HG02981 (cell line): ENCODE measurements at regions not wholly inside any gene's neighbourhood (a gene's known extent, or its start where the extent isn't known, plus 50 kb on each side); places are given as distances from the start of the nearest gene placed in this dataset.

Experiments used
- ATAC-seq: cut with Tn5 transposase; IDR thresholded peaks from one replicate; pipeline ENCODE4 v1.9.1; 2021; ENCODE audit warnings: mild to moderate bottlenecking, moderate library complexity; ENCODE audit not compliant: unreplicated experiment

DNA sequence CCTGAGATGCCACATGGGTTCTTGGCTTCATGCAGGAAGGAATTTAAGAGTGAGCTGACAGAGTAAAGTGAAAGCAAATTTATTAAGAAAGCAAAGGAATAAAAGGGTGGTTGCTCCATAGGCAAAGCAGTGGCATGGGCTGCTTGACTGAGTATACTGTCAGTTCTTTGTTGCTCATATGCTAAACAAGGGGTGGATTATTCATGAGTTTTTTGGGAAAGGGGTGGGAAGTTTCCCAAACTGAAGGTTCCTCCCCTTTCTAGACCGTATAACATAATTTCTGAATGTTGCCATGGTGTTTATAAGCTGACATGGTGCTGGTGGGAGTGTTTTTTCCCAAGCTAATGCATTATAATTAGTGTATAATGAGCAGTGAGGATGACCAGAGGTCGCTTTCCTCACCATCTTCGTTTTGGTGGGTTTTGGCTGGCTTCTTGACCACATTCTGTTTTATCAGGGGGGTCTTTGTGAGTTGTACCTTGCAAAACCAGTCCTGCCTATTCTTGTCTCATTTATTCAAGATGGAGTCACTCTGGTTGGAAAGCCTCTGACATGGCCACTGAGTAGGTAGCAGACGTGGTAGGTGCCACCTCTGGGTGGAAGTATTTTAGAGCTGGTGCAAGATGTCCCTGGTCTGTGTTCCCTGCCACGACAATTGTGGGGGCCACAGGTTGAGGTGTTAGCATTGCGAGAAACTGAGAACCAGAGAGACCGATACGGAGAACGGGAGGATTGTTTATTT, 107.5 kb upstream of the SDK1 start:
- ATAC-seq = no peak

DNA sequence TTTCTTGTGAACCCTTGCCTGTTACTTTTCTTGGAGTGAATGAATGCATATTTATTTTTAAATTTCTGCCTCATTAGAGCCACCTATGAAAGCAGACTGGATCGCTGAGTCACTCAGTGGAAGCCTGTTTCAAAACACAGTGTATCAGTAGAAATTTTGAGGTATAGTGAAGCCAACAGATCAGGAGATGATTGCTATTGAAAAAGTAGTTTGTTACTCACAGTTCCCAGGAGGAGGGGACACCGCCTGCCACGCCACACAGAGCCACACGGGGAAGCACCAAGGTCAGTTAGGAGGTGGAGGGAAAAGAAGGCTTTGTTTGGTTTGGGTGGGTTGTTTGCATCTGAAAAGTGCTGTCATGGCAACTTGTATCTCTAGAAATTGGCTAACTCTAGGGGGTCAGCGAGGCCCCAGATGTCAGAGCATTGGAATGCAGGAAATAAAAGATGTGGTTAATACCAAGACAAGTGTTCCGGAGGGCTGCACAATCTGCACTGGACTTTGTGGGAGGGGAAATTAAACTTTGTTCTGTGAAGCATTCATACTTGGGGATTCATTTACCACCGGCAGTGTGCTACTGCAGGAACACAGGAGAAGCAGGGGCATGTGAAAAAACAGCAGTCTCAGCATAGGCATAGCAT, 106.4 kb upstream of the SDK1 start:
- ATAC-seq = no peak

DNA sequence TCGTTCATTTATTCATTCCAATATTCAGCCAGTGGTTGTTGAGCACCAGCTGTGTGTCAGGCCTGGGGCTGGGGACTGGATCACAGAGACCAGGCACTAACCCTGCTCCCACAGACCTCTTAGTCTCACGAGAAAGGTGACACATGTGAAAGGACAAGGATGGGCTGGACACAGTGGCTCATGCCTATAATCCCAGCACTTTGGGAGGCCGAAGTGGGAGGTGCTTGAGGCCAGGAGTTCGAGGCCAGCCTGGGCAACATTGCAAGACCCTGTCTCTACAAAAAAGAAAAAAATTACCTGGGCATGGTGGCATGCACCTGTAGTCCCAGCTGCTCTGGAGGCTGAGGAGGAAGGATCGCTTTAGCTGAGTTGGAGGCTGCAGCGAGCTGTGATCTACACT, 105.9 kb upstream of the SDK1 start:
- ATAC-seq = no peak

GRCh38 chr7:3196629-3197400, 104.2 kb upstream of the SDK1 start:
- no peak for ATAC-seq

- no peak for ATAC-seq
Measured at GRCh38 chr7:3197567-3198213, 103.4 kb upstream of the SDK1 start.

DNA sequence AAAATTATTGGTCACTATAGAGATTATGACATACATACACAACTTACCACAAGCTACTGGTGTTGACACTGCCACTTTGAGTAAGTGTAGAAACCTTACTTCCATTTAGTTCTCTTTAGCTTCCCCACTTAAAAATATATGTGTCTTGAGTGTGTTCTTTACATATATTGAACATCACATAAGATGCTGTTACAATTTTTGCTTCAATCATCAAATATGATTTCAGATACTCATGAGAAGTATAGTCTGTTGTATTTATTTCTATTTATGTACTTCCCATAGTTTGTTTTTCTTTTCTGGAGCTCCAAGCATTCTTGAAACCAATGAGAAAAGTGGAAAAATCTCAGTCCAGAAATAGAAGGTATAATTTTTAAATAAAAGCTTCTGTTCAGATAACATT, 102.7 kb upstream of the SDK1 start:
- ATAC-seq = no peak

DNA sequence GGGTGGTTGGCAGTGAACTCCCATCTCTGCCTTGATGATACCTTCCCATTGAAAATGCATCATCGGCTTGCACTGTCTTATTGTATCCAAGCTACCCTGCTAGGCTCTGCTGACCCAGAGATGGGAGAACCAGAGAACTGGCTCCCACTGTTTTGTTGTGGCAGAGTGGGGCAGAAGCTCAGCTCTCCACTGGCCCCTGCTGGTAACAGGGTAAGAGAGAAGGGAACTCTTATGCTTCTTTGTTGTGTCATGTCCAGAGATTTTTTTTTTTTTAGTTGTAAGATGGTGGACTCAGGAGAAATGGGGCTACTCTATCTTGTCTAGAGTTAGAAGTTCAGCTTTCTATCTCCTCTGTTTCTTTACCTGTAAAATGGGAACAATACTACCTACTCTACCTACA, 100.5 kb upstream of the SDK1 start:
- ATAC-seq = no peak

- no peak for ATAC-seq
Measured at GRCh38 chr7:3201306-3201705, 99.7 kb upstream of the SDK1 start.

GRCh38 chr7:3201937-3202710, 98.9 kb upstream of the SDK1 start:
- ATAC-seq = no peak

GRCh38 chr7:3204526-3204925, 96.5 kb upstream of the SDK1 start:
- no peak for ATAC-seq

DNA sequence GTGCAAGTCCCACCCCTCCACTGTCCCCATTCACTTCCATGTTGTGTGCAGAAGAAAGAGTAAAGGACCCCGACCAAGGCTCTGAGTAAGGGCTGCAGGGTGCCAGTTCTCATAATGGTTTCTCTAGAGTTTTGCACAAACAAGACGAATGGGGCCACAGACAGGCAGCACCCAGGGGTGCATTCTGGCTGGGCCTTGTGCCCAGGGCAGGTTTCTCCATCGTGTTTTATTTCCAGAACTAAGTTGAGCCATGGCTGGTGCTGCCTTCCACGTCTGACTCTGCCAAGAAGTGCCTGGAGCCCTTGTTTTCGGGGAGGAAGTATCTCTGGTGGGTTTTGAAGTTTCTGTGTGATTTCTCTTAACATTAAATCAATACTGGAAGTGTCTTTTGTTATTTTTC, 95.0 kb upstream of the SDK1 start:
- ATAC-seq = no peak

GRCh38 chr7:3206771-3207191, 94.3 kb upstream of the SDK1 start:
- ATAC-seq = no peak

GRCh38 chr7:3207387-3207902, 93.6 kb upstream of the SDK1 start:
- no peak for ATAC-seq

- no peak for ATAC-seq
Measured at GRCh38 chr7:3210531-3210930, 90.5 kb upstream of the SDK1 start.

DNA sequence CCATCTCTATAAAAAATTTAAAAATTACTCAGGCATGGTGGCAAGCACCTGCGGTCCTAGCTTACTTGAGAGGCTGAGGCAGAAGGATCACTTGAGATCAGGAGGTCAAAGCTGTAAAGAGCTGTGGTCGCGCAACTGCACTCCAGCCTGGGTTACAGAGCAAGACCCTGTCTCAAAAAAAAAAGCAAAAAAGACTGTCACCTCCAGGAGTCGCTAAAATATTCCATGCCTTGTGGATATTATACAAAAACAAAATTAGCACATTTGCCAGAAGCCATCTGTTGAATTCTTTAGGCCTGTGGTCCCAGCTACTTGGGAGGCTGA, 87.0 kb upstream of the SDK1 start:
- no peak for ATAC-seq

GRCh38 chr7:3215624-3216585, 85.1 kb upstream of the SDK1 start:
- ATAC-seq = no peak

GRCh38 chr7:3217166-3217565, 83.9 kb upstream of the SDK1 start:
- no peak for ATAC-seq

GRCh38 chr7:3218411-3219225, 82.4 kb upstream of the SDK1 start:
- ATAC-seq = no peak
